Tibial nerve (tissue), 3 donors: ENCODE measurements at regions not wholly inside any gene's neighbourhood (a gene's known extent, or its start where the extent isn't known, plus 50 kb on each side); places are given as distances from the start of the nearest gene placed in this dataset.

Experiments used
- POLR2A ChIP-seq, 2 donors: fragments of 450-650 bp; IDR thresholded peaks; one replicate each; pipeline ENCODE4 v1.6.1; 2017; ENCODE audit warnings: antibody characterized with exemption in 2 of 2, mild to moderate bottlenecking in 2 of 2, moderate library complexity in 2 of 2
- TF ChIP-seq, protein P1 (sequence below), 5 experiments: fragments of 200-600 bp in 3 of 5; fragments of 450-650 bp in 2 of 5; sonication (generic) in 3 of 5; IDR thresholded peaks; one replicate each; pipeline ENCODE4 v1.5.1; 2016 to 2019; ENCODE audit warnings: antibody characterized with exemption in 5 of 5, mild to moderate bottlenecking in 3 of 5, moderate library complexity in 2 of 5

GRCh38 chr11:13881226-13881905, 81.2 kb upstream of the SPON1 start:
- TF ChIP-seq, protein P1, sequence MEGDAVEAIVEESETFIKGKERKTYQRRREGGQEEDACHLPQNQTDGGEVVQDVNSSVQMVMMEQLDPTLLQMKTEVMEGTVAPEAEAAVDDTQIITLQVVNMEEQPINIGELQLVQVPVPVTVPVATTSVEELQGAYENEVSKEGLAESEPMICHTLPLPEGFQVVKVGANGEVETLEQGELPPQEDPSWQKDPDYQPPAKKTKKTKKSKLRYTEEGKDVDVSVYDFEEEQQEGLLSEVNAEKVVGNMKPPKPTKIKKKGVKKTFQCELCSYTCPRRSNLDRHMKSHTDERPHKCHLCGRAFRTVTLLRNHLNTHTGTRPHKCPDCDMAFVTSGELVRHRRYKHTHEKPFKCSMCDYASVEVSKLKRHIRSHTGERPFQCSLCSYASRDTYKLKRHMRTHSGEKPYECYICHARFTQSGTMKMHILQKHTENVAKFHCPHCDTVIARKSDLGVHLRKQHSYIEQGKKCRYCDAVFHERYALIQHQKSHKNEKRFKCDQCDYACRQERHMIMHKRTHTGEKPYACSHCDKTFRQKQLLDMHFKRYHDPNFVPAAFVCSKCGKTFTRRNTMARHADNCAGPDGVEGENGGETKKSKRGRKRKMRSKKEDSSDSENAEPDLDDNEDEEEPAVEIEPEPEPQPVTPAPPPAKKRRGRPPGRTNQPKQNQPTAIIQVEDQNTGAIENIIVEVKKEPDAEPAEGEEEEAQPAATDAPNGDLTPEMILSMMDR (IDR thresholded peaks at IDR 0.05) = no peak
- no peak for TF ChIP-seq POLR2A (IDR thresholded peaks at IDR 0.05)
